ENCODE measurements at regions not wholly inside any gene's neighbourhood (a gene's known extent, or its start where the extent isn't known, plus 50 kb on each side); places are given as distances from the start of the nearest gene placed in this dataset.

- TF ChIP-seq CTCF (conservative IDR thresholded peaks at IDR 0.05 in 1 of 2, IDR thresholded peaks at IDR 0.05 in 1 of 2; ENCODE audit: low read depth in 1 of 2, low read length in 2 of 2) (no peak), EZH2 (IDR thresholded peaks at IDR 0.05; ENCODE audit: low read length, missing control alignments) (no peak)
Measured at GRCh38 chr5:3050863-3051262, 299.4 kb upstream of the IRX2 start.
